ENCODE measurements at regions not wholly inside any gene's neighbourhood (a gene's known extent, or its start where the extent isn't known, plus 50 kb on each side); places are given as distances from the start of the nearest gene placed in this dataset.

- no peaks in the 10 kb centered on the region for H4K20me1 ChIP-seq (ENCODE audit: insufficient read depth, low read length)
- no peak overlapping the region for H3K4me2 ChIP-seq (ENCODE audit: low read length)
- DNase-seq (ENCODE audit: low spot score): no peak
- no peak overlapping the region for H3K4me3 ChIP-seq (ENCODE audit: low read depth, low read length, poor library complexity, severe bottlenecking)
- H3K9me2 ChIP-seq (ENCODE audit: insufficient read depth, low read length): no peaks in the 10 kb centered on the region
- BruUV-seq (replicated peaks): no TSS peak
- H3K36me3 ChIP-seq (ENCODE audit: insufficient read depth, low read length): no peaks in the 10 kb centered on the region
- TF ChIP-seq, protein P1, sequence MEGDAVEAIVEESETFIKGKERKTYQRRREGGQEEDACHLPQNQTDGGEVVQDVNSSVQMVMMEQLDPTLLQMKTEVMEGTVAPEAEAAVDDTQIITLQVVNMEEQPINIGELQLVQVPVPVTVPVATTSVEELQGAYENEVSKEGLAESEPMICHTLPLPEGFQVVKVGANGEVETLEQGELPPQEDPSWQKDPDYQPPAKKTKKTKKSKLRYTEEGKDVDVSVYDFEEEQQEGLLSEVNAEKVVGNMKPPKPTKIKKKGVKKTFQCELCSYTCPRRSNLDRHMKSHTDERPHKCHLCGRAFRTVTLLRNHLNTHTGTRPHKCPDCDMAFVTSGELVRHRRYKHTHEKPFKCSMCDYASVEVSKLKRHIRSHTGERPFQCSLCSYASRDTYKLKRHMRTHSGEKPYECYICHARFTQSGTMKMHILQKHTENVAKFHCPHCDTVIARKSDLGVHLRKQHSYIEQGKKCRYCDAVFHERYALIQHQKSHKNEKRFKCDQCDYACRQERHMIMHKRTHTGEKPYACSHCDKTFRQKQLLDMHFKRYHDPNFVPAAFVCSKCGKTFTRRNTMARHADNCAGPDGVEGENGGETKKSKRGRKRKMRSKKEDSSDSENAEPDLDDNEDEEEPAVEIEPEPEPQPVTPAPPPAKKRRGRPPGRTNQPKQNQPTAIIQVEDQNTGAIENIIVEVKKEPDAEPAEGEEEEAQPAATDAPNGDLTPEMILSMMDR (conservative IDR thresholded peaks at IDR 0.05; ENCODE audit: low read length): no peak
- no peak for TF ChIP-seq EZH2phosphoT487 (IDR thresholded peaks at IDR 0.05; ENCODE audit: borderline replicate concordance, low read depth, low read length)
- no peaks in the 10 kb centered on the region for H3K4me1 ChIP-seq (ENCODE audit: insufficient read depth, low read length, poor library complexity, severe bottlenecking)
- no peaks in the 10 kb centered on the region for H3K9me3 ChIP-seq (ENCODE audit: low read length)
- ChIA-PET POLR2A (no interaction called here), CTCF (ENCODE audit: unreplicated experiment) (no interaction called here)
- no peak overlapping the region for H2AFZ ChIP-seq (ENCODE audit: low read length)
- H3K27ac ChIP-seq (ENCODE audit: low read depth, low read length, poor library complexity, severe bottlenecking): no peak overlapping the region
- H3K79me2 ChIP-seq (ENCODE audit: insufficient read depth, low read depth, low read length): no peaks in the 10 kb centered on the region
- intact Hi-C loops (cut with micrococcal nuclease; ENCODE audit: unreplicated experiment): no loop called here
Observed at GRCh38 chr9:106146886-106147285, 452.5 kb downstream of the TMEM38B start.

DNA sequence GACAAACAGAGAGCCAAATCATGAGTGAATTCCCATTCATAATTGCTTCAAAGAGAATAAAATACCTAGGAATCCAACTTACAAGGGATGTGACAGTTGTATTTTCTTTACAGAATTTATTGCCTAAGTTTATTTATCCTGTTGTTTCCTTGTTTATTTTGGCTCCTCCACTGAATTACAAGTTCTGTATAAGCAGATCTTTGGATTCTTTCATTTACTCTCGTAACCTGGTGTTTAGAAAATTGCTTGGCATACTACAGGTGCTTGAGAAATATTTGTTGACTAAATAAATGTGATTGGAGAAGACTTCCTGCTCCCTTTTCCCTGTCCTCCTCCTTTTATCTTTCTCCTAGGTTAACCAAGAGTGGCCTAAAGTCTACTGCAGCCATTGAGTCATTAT is 455.6 kb downstream of the TMEM38B start:
- Histone ChIP-seq H3K36me3 (ENCODE audit: insufficient read depth, low read length) (no peaks in the 10 kb centered on the region), H3K4me1 (ENCODE audit: insufficient read depth, low read length, poor library complexity, severe bottlenecking) (no peaks in the 10 kb centered on the region), H3K9me2 (ENCODE audit: insufficient read depth, low read length) (no peaks in the 10 kb centered on the region), H3K79me2 (ENCODE audit: insufficient read depth, low read depth, low read length) (no peaks in the 10 kb centered on the region), H3K9me3 (ENCODE audit: low read length) (no peaks in the 10 kb centered on the region), H4K20me1 (ENCODE audit: insufficient read depth, low read length) (no peaks in the 10 kb centered on the region), H2AFZ (ENCODE audit: low read length) (no peak overlapping the region), H3K4me2 (ENCODE audit: low read length) (no peak overlapping the region), H3K27ac (ENCODE audit: low read depth, low read length, poor library complexity, severe bottlenecking) (no peak overlapping the region), H3K4me3 (ENCODE audit: low read depth, low read length, poor library complexity, severe bottlenecking) (no peak overlapping the region)
- ChIA-PET POLR2A (no interaction called here), CTCF (ENCODE audit: unreplicated experiment) (no interaction called here)
- BruUV-seq (replicated peaks): no TSS peak
- intact Hi-C loops (cut with micrococcal nuclease; ENCODE audit: unreplicated experiment): no loop called here
- no peak for DNase-seq (ENCODE audit: low spot score)
- TF ChIP-seq, protein P1 (conservative IDR thresholded peaks at IDR 0.05; ENCODE audit: low read length): no peak
- no peak for TF ChIP-seq EZH2phosphoT487 (IDR thresholded peaks at IDR 0.05; ENCODE audit: borderline replicate concordance, low read depth, low read length)

- ChIA-PET CTCF (ENCODE audit: unreplicated experiment) (interaction anchor here (0.6 kb wide), 1 partner anchor 1358 kb away, joined by 3 read pairs; no protein-coding TSS in a partner anchor), POLR2A (interaction anchor here (0.5 kb wide), 1 partner anchor 1937 kb away, joined by 6 read pairs; no protein-coding TSS in a partner anchor)
- no peak overlapping the region for H3K4me3 ChIP-seq (ENCODE audit: low read depth, low read length, poor library complexity, severe bottlenecking)
- H3K9me3 ChIP-seq (ENCODE audit: low read length): no peaks in the 10 kb centered on the region
- intact Hi-C loops (cut with micrococcal nuclease; ENCODE audit: unreplicated experiment): no loop called here
- H3K36me3 ChIP-seq (ENCODE audit: insufficient read depth, low read length): no peaks in the 10 kb centered on the region
- TF ChIP-seq, protein P1 (conservative IDR thresholded peaks at IDR 0.05; ENCODE audit: low read length): no peak
- TF ChIP-seq EZH2phosphoT487 (IDR thresholded peaks at IDR 0.05; ENCODE audit: borderline replicate concordance, low read depth, low read length): no peak
- DNase-seq (ENCODE audit: low spot score): no peak
- no peak overlapping the region for H3K27ac ChIP-seq (ENCODE audit: low read depth, low read length, poor library complexity, severe bottlenecking)
- H3K4me1 ChIP-seq (ENCODE audit: insufficient read depth, low read length, poor library complexity, severe bottlenecking): no peaks in the 10 kb centered on the region
- no peaks in the 10 kb centered on the region for H3K79me2 ChIP-seq (ENCODE audit: insufficient read depth, low read depth, low read length)
- no TSS peak for BruUV-seq (replicated peaks)
- no peak overlapping the region for H2AFZ ChIP-seq (ENCODE audit: low read length)
- no peaks in the 10 kb centered on the region for H4K20me1 ChIP-seq (ENCODE audit: insufficient read depth, low read length)
- H3K9me2 ChIP-seq (ENCODE audit: insufficient read depth, low read length): no peaks in the 10 kb centered on the region
- H3K4me2 ChIP-seq (ENCODE audit: low read length): no peak overlapping the region
Observed at GRCh38 chr9:106156465-106156864, 462.1 kb downstream of the TMEM38B start.
